ENCODE measurements at regions not wholly inside any gene's neighbourhood (a gene's known extent, or its start where the extent isn't known, plus 50 kb on each side); places are given as distances from the start of the nearest gene placed in this dataset.
"Not testable (repeated sequence)": the region's sequence is repeated elsewhere in the genome, so short reads cannot be mapped to it uniquely, and the experiment has no call there.

DNA sequence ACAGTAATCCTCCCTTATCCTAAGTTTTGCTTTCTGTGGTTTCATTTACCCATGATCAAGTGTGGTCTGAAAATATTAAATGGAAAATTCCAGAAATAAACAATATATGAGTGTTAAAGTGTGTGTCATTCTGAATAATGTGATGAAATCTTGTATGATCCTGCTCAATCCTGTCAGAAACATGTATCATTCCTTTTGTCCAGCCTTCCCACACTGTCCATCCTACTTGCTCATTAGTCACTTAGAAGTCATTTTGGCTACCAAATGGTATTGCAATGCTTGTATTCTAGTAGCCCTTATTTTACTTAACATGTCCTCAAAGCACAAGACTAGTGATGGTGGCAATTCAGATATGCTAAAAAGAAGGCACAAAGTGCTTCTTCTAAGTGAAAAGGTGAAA, 1211.2 kb upstream of the SORCS1 start:
- DNase-seq = no peak

DNA sequence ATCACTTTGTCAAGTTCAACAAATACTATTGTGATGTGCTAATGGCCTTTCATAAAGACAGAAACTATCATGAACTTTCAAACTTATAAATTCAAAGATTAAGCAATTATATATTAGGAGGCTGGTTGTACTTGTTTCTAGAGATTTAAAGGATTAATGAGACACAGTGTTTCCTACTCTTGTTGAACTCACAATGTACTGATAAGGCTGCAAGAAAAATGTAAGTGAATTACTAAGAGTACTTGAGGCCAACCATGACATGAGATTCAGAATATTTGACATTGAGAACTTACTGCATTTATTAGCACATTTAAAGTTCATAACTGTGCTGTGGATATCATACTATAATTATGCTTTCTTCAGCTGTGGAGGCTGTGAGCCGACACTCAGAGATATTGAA, 1210.5 kb upstream of the SORCS1 start:
- DNase-seq = no peak

DNA sequence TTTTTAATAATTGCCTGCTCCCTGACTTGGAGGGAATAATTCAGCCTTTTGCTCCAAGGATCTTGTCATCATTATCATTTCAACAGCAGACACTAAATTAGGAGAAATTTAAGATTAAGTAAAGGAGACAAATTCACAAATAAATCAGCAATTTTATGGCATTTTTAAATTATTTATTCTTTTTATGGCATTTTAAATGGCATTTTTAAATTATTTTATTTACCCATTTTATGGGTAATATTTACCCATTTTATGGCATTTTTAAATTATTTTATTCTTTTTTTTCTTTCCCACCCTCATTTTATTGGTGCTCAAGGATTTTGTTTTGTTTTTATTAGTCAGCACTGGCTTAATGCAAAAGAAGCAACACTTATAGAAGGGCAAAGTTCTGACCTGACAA, 1201.0 kb upstream of the SORCS1 start:
- no peak for DNase-seq

DNA sequence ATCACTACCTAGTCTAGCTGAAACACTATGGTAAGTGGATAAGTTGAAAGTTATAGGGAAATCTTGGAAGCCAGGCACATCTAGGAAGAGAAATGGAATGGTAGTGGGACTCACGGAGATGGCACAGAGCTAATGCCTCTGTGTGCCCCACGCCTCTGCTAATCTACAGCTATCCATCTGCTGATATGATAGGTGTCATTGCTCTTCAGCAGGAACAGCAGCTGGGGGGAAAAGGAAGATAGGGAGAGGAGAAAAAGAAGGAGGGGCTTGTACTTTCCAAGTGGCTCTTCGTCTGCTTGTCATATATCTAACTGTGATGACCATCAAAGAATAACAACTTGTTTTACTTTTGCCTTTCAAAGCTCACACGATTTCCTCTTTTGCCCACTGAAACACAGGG, 1199.1 kb upstream of the SORCS1 start:
- no peak for DNase-seq

DNA sequence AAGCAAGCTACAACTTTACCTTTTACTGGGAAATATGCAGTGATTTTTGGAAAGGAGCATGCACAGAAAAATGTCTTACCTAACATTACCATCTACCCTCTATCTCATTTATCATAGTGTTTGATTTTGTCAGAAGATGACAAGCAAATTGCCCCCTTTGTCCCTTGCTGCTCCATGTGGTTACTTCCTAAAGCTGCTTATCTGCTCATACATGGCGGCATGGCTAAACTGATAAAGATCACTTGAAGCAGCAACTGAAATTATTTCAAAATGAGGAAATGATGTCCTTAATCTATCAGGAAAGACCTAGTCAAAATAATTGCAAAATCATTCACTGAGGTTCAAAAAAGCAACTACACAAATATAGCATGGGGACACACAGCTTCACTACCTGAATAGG, 1198.5 kb upstream of the SORCS1 start:
- DNase-seq = no peak

DNA sequence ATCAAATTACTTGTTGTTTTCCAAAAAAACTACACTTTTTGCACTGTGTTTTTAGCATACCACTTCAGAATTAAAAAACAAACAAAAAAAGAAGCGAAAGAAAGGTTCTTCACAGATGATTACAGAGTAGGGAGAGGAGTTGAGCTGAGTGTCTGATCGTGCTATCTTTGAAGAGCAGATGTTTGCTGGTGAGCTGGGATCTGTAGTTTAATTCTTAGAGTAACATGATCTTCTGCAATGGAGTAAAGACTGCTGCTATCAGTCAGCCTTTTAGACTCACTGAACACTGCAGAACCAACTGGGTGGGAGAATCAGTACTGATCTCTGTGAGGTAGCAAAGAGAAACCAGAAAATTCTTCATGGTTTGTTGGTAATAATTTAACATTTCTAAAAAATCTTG, 1197.8 kb upstream of the SORCS1 start:
- DNase-seq = no peak

DNA sequence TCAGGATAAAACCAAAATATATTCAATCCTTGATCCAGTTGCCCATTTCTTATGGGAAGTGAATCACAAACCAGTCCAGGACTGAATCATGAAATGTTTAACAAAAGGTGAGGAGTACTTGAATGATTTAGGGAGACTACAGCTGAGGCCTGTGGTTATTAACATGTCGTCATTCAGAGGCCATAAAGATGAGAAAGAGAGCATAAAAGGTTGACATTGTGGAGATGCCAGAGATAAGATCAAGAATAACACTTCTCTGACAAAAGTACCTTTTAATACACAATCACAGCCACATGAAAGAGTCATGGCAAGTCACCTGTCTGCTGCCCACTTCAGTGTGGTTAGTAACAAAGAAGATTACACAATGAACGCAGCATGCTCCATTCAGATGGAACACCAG, 1195.7 kb upstream of the SORCS1 start:
- no peak for DNase-seq

DNA sequence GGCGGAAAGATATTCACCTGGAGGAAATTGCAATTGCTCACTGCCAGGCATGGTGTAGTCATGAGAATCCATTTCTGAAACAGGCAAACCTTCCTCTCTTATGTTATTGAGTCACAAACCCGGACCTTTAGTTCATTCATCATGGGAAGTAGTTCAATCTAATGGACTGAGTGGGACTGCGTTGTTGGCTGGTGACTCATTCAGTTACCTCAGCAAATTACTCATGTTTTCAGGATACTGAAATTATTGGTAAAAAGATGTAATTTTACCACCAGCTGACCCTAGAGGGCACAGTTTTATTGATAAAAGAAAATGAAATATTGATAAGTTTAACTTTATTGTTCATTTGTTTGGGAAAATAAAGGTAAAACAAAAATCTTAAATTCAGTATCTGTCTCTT, 1194.4 kb upstream of the SORCS1 start:
- no peak for DNase-seq

DNA sequence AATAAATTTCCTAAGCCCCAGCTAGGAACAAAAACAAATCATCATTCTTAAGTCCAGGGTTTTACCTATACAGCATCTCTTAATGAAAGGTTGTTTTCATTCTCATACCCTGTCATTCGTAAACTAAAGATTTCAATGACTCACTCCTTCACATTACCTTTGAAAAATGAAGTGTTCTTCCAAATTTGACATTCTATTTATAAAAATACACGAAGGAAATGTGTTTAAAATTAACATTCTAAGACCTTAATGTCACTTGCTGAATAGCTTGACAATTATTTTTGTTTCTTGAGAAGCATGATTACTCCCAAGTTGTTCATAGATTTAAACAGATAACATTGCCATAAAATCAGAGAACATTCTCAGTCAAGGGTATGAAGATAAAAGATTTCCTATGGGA, 1188.3 kb upstream of the SORCS1 start:
- no peak for DNase-seq

DNA sequence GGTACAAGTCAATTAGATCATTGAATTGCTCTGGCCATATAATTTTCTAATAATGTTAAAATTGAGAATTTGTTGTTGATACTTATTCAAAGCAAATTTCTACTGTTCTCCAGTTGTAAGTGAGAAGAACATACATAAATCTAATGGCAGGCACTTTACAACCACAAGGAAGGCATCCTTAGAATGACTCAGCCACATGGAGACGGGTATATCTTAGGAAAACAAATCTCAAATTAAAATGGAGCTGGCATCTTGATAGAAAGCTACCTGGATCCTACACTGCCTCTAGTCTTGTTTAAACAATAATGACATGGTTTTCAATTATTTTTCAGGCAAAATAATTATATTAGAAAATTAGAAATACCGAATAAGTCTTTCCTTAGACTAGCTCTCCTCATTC, 1183.7 kb upstream of the SORCS1 start:
- no peak for DNase-seq

DNA sequence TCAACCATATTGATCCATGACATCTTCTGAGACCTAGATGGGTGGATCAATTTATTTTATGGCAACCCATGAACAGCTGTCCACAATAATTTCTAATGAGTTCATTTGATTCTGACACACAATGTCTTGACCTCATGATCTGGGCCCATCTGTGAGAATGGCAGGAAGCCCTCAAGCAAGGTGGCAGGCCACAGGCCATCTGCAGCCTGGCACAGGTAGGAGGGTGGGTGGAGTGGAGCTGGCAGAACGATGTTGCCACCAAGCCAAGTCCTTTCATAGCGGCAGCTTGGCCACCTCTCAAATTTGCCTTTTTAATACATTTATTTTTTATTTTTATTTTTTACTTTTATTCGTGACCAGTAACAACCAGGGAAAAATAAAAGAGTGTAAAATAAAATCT, 1181.6 kb upstream of the SORCS1 start:
- no peak for DNase-seq

DNA sequence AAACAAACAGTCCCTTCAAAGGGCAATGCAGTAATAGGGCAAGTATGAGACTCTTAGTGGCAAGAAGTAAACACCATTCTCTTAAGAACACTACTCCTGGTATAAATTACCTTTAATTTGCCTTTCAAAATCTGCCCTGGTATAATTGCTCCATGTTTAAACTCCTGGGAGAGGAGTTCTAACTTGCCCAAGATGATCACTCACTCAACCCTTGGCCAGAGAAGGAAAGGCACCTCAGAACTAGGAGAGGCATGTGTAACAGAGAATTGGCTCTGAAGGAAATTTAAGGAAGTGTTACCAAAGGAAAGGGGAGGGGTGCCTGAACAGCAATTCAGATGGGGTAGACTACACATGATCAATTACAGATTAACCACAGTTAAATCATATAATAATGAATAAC, 1173.6 kb upstream of the SORCS1 start:
- DNase-seq = no peak

DNA sequence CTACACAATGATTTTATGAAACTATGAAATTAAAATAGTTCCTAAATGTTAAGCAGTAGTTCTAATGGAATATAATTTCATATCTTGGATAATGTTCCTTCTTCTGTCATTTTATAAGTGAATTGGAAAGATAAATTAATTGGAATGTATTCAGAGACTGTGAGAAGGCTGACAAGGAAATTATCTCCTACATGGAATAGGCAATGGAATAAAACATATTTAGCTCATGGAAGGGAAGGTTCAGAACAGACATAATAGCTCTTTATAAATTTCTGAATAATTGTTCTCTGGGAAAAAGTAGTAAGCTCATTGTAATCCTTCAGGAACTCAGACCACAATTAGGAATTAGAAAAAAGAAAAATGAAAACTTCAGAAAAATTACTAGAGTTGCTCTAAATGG, 1172.3 kb upstream of the SORCS1 start:
- DNase-seq = no peak

DNA sequence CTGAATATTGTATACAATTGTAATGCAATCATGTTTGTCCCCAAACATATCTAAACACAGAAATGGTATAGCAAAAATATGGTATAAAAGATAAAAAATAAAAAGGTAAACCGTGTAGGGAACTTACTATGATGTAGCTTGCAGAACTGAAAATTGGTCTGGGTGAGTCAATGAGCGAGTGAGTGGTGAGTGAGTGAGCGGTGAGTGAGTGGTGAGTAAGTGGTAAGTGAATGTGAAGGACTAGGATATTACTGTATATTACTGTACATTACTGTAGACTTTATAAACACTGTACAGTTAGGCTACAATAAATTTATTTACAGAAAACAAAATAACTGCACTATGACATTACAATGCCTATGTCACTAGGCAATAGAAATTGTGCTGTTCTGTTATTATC, 1163.2 kb upstream of the SORCS1 start:
- no peak for DNase-seq

DNA sequence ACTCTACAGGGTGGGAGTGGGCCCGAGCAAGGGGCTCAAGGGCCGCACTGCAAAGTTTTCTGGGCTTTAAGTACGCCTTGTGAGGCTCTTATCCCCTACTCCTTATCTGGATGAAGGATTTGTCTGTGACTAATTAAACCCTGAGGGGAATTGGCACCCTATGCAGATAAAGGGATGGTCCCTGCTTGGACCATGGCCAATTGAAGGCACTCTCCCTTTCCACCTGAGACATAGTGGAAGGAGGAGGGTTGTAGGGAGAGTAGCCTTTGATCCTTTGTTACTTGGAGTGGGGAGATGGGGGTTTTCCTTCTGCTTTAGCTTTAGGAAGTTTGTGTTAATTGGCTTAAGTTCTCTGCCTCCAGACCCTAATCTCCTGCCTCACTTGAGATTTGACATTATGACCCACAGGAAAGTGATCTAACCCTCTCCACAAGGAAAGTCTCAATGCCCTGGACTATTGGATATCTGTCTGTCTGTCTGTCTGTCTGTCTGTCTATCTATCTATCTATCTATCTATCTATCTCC, 1158.8 kb upstream of the SORCS1 start:
- no peak for DNase-seq

DNA sequence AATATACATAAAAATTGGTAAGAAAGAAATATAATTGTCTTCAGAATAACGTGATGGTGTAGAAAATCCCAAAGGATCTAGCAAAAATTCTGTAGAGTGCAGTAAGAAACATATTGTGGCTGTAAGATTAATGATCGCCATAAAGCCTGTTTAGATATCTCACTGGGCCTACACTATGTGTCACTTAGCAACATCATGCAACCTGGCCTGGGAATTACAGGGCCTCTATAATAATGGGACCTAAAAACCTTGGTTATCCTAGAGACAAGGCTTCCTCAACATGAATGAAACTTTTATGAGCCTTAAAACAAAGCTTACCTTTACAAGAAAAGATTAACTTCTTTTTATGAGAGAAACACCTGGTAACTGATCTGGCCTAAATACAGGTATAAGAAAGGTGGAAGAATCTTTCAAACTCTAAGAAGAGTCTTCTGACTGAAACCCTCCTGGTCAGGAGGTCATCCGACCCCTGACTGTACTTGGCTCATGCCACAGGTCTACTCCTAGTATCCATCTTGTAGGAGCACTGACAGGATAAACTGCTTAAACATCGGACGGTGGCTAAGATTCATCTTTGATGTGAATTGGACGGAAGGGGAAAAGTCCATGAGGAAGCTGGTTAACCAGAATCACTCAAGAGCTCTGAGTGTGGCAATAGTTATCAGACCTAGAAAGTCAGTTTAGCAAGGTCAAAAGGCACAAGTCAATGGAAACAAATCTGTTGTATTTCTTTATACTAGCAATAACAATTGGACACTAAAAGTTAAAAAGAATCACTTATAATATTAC, 1155.1 kb upstream of the SORCS1 start:
- no peak for DNase-seq

DNA sequence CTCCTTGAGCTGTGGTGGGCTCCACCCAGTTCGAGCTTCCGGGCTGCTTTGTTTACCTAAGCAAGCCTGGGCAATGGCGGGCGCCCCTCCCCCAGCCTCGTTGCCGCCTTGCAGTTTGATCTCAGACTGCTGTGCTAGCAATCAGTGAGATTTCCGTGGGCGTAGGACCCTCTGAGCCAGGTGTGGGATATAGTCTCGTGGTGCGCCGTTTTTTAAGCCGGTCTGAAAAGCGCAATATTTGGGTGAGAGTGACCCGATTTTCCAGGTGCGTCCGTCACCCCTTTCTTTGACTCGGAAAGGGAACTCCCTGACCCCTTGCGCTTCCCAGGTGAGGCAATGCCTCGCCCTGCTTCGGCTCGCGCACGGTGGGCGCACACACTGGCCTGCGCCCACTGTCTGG, 1151.1 kb upstream of the SORCS1 start:
- DNase-seq = not testable (repeated sequence)

DNA sequence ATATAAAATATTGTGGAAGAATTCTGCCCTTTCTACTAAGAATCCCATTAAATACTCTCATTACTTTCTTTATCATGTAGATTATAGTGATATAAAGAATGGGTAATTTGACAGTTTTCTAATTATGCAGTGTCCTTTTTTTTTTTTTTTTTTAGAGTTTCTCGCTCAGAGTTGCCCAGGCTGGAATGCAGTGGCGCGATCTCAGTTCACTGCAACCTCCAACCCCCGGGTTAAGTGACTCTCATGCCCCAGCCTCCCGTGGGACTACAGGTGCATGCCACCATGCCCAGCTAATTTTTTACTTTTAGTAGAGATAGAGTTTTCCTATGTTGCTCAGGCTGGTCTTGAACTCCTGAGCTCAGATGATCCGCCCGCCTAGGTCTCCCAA, 1143.4 kb upstream of the SORCS1 start:
- no peak for DNase-seq

DNA sequence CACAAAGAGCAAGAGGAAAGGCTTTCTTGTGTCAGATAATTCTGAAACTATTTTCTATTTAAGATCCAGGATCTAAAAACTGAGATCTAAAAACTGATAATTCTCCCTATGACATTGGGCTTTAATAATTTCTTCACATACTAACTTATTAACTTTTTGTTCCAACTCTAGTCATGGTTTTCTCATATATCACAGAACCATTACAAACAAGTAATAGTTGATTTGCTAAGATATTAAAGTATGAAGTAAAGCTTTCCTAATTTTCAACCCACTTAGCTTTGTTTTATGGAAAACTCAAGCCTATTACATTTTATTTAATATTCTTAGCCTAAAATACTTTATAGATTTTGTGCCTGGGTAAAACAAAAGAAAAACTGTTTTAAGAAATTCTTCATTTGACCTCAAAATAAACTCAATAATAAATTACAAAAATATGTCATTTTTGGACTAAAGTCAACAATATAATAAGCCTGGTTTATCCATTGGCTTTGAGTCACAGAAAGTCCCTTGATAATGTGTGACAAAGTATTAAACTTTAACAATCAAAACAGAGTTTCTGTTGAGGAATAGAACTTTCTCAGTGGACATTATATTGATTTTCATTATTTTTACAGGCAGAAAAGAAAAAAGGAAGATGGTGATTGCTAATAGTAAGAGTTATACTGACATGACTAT, 1142.9 kb upstream of the SORCS1 start:
- no peak for DNase-seq

DNA sequence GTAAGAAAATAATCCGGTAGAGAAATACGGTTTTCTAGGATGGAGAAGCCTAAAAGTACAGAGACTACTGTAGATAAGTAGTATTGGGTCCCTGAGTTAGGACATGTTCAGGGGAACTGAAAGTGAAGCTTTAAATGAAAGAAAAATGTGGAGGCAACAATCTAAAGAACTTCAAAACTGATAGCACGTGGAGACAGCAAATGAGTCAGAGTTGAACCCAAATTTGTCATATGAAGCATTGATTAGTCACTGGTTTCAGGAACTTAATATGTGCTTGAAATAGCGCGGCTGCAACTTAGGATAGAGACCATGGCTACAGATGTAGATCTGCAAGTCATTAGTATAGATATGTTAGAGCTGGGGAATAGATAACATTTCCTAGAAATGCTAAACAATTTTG, 1138.6 kb upstream of the SORCS1 start:
- no peak for DNase-seq

DNA sequence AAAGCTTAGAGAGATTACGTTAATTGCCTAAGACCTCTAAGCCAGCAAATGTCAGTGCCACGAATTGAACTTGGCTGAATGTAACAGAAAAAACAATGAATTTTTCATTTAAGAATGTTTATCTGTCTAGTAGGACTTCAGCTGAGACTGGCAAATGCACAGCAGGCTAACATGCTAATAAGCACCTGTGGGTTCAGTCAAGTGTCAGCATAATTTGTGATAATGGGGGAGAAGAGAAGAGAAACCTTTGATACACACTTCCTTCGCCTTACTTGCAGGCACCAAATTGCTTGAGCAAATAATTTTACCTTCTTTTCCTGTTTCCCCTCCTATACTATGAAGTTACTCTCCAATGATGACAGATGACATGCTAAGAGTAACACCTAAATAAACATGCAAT, 1136.5 kb upstream of the SORCS1 start:
- DNase-seq = no peak

DNA sequence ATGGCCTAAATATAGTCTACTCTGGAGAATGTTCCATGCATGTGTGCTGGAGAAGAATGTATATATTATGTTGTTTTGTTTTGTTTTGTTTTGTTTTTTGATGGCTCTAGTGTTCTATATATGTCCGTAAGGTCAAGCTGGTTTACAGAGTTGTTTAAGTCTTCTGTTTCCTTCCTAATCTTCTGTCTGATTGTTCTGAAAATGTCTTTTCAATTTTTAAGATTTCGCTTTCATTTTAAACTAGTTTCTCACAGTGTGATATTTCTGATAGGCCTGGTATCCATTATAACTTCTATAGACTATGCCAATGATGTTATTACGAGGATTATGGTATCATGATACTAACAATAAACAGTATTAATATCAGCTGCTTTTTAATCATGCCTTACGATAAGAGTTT, 1126.3 kb upstream of the SORCS1 start:
- DNase-seq = no peak

DNA sequence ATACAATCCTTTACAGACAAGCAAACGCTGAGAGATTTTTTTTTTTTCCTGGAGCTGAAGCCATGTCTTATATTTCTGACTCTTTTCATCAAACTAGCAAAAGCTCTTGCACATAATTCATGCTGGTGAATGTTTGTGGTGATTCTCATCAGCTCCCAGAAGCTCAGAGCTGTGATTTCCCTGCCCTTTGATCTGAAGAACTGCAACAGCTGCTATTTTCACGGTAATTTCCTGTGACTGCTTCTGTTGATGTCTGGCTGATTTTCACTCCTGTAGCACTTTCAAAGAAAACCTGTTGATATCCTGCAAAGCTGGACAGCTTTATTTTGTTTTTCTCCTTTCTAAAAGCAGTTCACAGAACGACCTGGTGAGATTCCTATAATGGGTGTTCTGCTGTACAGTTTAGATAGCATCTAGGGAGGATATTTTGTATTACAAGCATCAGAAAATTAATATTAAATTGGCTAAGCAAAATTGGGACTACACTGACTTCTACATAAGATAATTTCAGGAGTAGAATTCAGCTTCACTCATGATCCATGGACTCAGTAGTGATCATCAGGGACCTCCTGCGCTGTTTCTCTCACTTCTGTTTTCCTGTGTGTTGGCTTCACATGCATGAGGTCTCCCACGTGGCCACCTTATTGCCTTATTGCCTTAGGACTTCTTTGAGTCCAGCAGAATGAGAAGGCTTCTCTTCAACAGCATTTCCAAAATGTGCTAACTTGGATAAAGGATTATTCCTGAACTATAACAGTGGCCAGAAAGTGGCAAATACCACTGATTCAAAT, 1111.6 kb upstream of the SORCS1 start:
- DNase-seq = no peak

DNA sequence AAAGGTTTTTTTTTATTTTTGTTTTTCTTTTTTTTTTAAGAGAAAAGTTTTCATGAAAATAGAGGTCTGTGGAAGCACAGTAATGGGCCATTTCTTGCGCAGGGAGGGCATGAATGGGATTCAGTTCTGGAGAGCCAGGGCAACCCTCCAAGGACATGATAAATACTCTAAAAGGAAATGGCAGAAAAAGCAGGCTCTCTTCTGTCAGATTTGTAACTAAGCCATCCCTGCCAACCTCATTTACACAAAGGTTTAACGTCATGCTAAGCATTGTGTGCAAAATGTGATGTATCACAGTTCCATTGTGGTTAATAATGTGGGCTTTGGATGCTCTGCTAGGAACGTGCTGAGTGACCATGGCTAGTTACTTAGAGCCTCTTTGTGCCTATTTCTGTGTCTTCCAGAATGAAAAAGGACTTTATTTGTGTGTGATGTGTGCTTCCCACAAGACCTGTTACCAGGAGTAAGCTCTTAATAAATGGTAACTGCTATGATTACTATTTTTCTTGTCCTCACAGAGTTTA, 1095.9 kb upstream of the SORCS1 start:
- DNase-seq = no peak
